ENCODE measurements at regions not wholly inside any gene's neighbourhood (a gene's known extent, or its start where the extent isn't known, plus 50 kb on each side); places are given as distances from the start of the nearest gene placed in this dataset.

DNA sequence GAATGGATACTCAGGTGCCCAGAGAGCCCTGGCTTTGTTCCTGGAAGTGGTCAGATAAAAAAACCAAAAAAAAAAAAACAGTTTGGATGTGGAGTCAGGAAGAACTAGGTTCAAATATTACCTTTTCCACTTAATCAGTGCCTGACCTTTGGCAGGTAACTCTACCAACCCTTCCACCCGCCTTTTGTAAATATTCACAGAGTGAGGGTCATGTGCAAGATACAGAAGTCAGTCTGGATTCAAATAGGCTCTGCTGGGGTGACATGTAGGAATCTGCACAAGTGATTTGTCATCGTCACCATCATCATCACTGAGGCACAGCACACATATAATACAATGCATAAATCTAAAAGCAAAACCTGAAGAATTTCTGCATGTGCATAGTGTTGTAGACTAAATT lies 490.7 kb downstream of the MIAT start:
- Histone ChIP-seq H3K9me3 (ENCODE audit: control insufficient read depth in 4 of 4, insufficient read depth in 3 of 4, low read length in 3 of 4) (peaks cover 0 to 2% (median 0%) of the 10 kb centered on the region in 4 donors), H3K27me3 (ENCODE audit: control insufficient read depth in 3 of 3, insufficient read depth in 3 of 3, low read length in 2 of 3) (peaks cover 0 to 7% (median 2%) of the 10 kb centered on the region in 3 donors), H3K4me1 (ENCODE audit: control insufficient read depth in 5 of 5, insufficient read depth in 5 of 5, low read length in 5 of 5) (peaks cover 0 to 10% (median 5%) of the 10 kb centered on the region in 5 donors), H3K4me3 (no peak overlapping the region), H3K27ac (ENCODE audit: low read depth in 1 of 2, low read length in 1 of 2) (no peak overlapping the region), H3K36me3 (ENCODE audit: control insufficient read depth in 4 of 4, insufficient read depth in 4 of 4, low read length in 4 of 4) (no peaks in the 10 kb centered on the region), H3K9ac (ENCODE audit: insufficient read depth in 1 of 2, low read length in 2 of 2) (no peak overlapping the region)
- TF ChIP-seq, protein P1, sequence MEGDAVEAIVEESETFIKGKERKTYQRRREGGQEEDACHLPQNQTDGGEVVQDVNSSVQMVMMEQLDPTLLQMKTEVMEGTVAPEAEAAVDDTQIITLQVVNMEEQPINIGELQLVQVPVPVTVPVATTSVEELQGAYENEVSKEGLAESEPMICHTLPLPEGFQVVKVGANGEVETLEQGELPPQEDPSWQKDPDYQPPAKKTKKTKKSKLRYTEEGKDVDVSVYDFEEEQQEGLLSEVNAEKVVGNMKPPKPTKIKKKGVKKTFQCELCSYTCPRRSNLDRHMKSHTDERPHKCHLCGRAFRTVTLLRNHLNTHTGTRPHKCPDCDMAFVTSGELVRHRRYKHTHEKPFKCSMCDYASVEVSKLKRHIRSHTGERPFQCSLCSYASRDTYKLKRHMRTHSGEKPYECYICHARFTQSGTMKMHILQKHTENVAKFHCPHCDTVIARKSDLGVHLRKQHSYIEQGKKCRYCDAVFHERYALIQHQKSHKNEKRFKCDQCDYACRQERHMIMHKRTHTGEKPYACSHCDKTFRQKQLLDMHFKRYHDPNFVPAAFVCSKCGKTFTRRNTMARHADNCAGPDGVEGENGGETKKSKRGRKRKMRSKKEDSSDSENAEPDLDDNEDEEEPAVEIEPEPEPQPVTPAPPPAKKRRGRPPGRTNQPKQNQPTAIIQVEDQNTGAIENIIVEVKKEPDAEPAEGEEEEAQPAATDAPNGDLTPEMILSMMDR (IDR thresholded peaks at IDR 0.05; ENCODE audit: control extremely low read depth, extremely low read depth), result no peak
- DNase-seq (no peak), ATAC-seq (ENCODE audit: insufficient read depth, low FRiP score) (no peak)
- 46 to 68% methylated on average over 2 of the region's 2 CpGs for WGBS, 2 donors

DNA sequence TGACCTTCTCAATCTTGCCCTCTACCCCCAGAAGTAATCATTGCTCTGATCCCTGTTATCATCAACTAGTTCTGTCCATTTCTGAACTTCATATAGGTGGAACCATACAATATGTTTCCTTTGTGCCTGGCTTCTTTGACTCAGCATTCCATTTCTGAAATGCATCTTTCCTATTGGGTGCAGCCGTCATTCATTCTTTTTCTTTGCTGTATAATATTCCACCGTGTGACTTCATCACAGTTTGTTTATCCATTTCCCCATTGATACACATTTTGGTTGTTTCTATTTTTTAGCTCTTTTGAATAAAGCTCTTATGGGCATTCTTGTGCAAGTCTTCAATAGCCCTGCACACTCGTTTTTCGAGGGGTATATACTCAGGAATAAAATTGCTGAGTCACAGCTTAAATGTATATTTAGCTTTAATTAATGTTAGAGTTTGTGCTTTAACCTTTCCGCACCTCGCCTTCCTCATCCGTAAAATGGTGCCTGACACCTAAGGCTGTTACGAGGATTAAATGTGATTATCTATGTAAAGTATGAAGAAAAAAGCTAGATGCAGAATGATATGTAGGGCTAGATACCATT lies 491.6 kb downstream of the MIAT start:
- H3K27me3 ChIP-seq (ENCODE audit: control insufficient read depth in 3 of 3, insufficient read depth in 3 of 3, low read length in 2 of 3), result peaks cover 0 to 5% (median 0%) of the 10 kb centered on the region in 3 donors
- H3K36me3 ChIP-seq (ENCODE audit: control insufficient read depth in 4 of 4, insufficient read depth in 4 of 4, low read length in 4 of 4), result no peaks in the 10 kb centered on the region
- H3K4me3 ChIP-seq, result no peak overlapping the region
- TF ChIP-seq, protein P1 (IDR thresholded peaks at IDR 0.05; ENCODE audit: control extremely low read depth, extremely low read depth), result no peak
- no peak for ATAC-seq (ENCODE audit: insufficient read depth, low FRiP score)
- no peak overlapping the region for H3K9ac ChIP-seq (ENCODE audit: insufficient read depth in 1 of 2, low read length in 2 of 2)
- 95 to 96% methylated on average over 8 of the region's 8 CpGs for WGBS, 2 donors
- H3K27ac ChIP-seq (ENCODE audit: low read depth in 1 of 2, low read length in 1 of 2), result no peak overlapping the region
- H3K9me3 ChIP-seq (ENCODE audit: control insufficient read depth in 4 of 4, insufficient read depth in 3 of 4, low read length in 3 of 4), result peaks cover 0 to 4% (median 0%) of the 10 kb centered on the region in 4 donors
- peaks cover 0 to 12% (median 5%) of the 10 kb centered on the region in 5 donors for H3K4me1 ChIP-seq (ENCODE audit: control insufficient read depth in 5 of 5, insufficient read depth in 5 of 5, low read length in 5 of 5)
- no peak for DNase-seq

DNA sequence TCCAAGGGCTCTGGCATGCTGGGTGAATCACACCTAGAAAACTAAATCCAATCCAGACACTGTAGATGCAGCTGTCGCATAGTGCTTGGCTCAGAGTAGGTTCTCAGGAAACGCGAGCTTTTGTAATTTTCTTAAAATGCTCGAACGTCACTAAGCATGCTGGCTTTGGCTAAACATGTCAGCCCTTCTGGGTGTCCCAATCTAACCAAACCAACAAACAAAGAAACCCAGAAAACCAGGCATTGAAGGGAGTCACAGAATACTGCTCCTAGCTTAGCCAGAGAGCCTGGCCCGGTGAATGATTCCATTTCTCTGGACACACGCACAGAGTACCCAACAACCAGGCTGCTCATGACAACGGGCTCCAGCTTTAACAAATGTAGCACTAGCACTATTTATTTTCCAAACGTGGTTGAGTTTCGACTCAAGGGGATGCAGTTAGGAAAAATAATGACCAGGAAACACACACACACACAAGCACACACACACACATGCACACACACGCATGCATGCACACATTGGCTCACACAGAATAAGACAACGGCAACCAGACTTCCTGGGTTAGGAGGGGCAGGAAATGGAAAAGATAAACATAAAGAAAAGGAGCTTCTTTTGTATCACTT lies 492.6 kb downstream of the MIAT start:
- Histone ChIP-seq H3K27ac (ENCODE audit: low read depth in 1 of 2, low read length in 1 of 2) (peak overlapping the region in 1 of 2 donors; percentile 44), H3K27me3 (ENCODE audit: control insufficient read depth in 3 of 3, insufficient read depth in 3 of 3, low read length in 2 of 3) (peaks cover 0 to 5% (median 0%) of the 10 kb centered on the region in 3 donors), H3K36me3 (ENCODE audit: control insufficient read depth in 4 of 4, insufficient read depth in 4 of 4, low read length in 4 of 4) (no peaks in the 10 kb centered on the region), H3K4me1 (ENCODE audit: control insufficient read depth in 5 of 5, insufficient read depth in 5 of 5, low read length in 5 of 5) (peaks cover 0 to 12% (median 5%) of the 10 kb centered on the region in 5 donors), H3K4me3 (no peak overlapping the region), H3K9me3 (ENCODE audit: control insufficient read depth in 4 of 4, insufficient read depth in 3 of 4, low read length in 3 of 4) (peaks cover 0 to 4% (median 0%) of the 10 kb centered on the region in 4 donors), H3K9ac (ENCODE audit: insufficient read depth in 1 of 2, low read length in 2 of 2) (no peak overlapping the region)
- peak in 2 of 3 donors; percentile 22 to 58 for DNase-seq
- TF ChIP-seq, protein P1 (IDR thresholded peaks at IDR 0.05; ENCODE audit: control extremely low read depth, extremely low read depth), result no peak
- 30 to 31% methylated on average over 12 of the region's 12 CpGs for WGBS, 2 donors
- ATAC-seq (ENCODE audit: insufficient read depth, low FRiP score), result no peak

Data from lung (tissue), 11 donors.